ENCODE measurements at regions not wholly inside any gene's neighbourhood (a gene's known extent, or its start where the extent isn't known, plus 50 kb on each side); places are given as distances from the start of the nearest gene placed in this dataset.

- H4K20me1 ChIP-seq (replicated peaks; ENCODE audit: insufficient read depth): no peaks in the 10 kb centered on the region
- Mint-ChIP-seq H3K27ac (no peak overlapping the region), H3K4me1 (no peaks in the 10 kb centered on the region)
These were observed 840.1 kb downstream of the TUSC7 start for GRCh38 chr3:117549716-117550115.

GRCh38 chr3:117550766-117551165 lies 841.2 kb downstream of the TUSC7 start:
- no peaks in the 10 kb centered on the region for H3K9me2 ChIP-seq (ENCODE audit: insufficient read depth)
- no peak for DNase-seq (ENCODE audit: low spot score)
- no peaks in the 10 kb centered on the region for H3K9me3 Mint-ChIP-seq
- TF ChIP-seq CREB1 (CRISPR knock-in tag; IDR thresholded peaks at IDR 0.05; ENCODE audit: low read depth) (no peak), ZNF462 (CRISPR knock-in tag; IDR thresholded peaks at IDR 0.05) (no peak), ZNF114 (CRISPR knock-in tag; IDR thresholded peaks at IDR 0.05) (no peak), JUNB (IDR thresholded peaks at IDR 0.05; ENCODE audit: unreplicated experiment) (no peak), POLR2AphosphoS5 (IDR thresholded peaks at IDR 0.05; ENCODE audit: low read depth) (no peak), NANOG (IDR thresholded peaks at IDR 0.05; ENCODE audit: borderline replicate concordance) (no peak), ETS1 (IDR thresholded peaks at IDR 0.05) (no peak), EZH2phosphoT487 (IDR thresholded peaks at IDR 0.05; ENCODE audit: unreplicated experiment) (no peak), ZNF331 (CRISPR knock-in tag; IDR thresholded peaks at IDR 0.05; ENCODE audit: low read depth) (no peak)

More at GRCh38 chr3:117549716-117550115, 840.1 kb downstream of the TUSC7 start:
- H3K4me1 ChIP-seq (ENCODE audit: insufficient read depth): no peaks in the 10 kb centered on the region
- ATAC-seq (no peak), DNase-seq (ENCODE audit: low spot score) (no peak)
- TF ChIP-seq STAT1 (IDR thresholded peaks at IDR 0.05; ENCODE audit: unreplicated experiment) (no peak), CTCF (conservative IDR thresholded peaks at IDR 0.05; ENCODE audit: low read depth in 2 of 2) (peak in 1 of 2 experiments; percentile 39; a peak in 3 of 4 replicates)
- H3K79me2 ChIP-seq (replicated peaks; ENCODE audit: insufficient read depth): no peaks in the 10 kb centered on the region
- no peak overlapping the region for H2AFZ ChIP-seq
- no peaks in the 10 kb centered on the region for H3K27me3 Mint-ChIP-seq (ENCODE audit: insufficient read depth, low read depth, poor library complexity)
- H3F3A ChIP-seq (replicated peaks; ENCODE audit: low read depth): no peaks in the 10 kb centered on the region
- no peak overlapping the region for H3K4me3 Mint-ChIP-seq
- no peaks in the 10 kb centered on the region for H3K36me3 ChIP-seq (ENCODE audit: insufficient read depth)
- no peaks in the 10 kb centered on the region for H3K9me2 ChIP-seq (ENCODE audit: insufficient read depth)
- H3K27ac ChIP-seq (ENCODE audit: low read depth): no peak overlapping the region
- H3K27me3 ChIP-seq (ENCODE audit: insufficient read depth): no peaks in the 10 kb centered on the region
- no peaks in the 10 kb centered on the region for H3K9me3 Mint-ChIP-seq
- H3K4me2 ChIP-seq: no peak overlapping the region
- no peak overlapping the region for H3K4me3 ChIP-seq
- H3K36me3 Mint-ChIP-seq (ENCODE audit: low read depth): no peaks in the 10 kb centered on the region

More at GRCh38 chr3:117550766-117551165, 841.2 kb downstream of the TUSC7 start:
- Histone ChIP-seq H3K4me1 (ENCODE audit: insufficient read depth) (no peaks in the 10 kb centered on the region), H3K4me3 (no peak overlapping the region), H3K4me2 (no peak overlapping the region), H3K79me2 (replicated peaks; ENCODE audit: insufficient read depth) (no peaks in the 10 kb centered on the region), H2AFZ (no peak overlapping the region), H3F3A (replicated peaks; ENCODE audit: low read depth) (no peaks in the 10 kb centered on the region), H3K27ac (ENCODE audit: low read depth) (no peak overlapping the region; the same call in 1 of the 2 replicates), H3K27me3 (ENCODE audit: insufficient read depth) (no peaks in the 10 kb centered on the region), H4K20me1 (replicated peaks; ENCODE audit: insufficient read depth) (no peaks in the 10 kb centered on the region), H3K36me3 (ENCODE audit: insufficient read depth) (no peaks in the 10 kb centered on the region)
- Mint-ChIP-seq H3K4me1 (no peaks in the 10 kb centered on the region), H3K27me3 (ENCODE audit: insufficient read depth, low read depth, poor library complexity) (no peaks in the 10 kb centered on the region), H3K27ac (no peak overlapping the region), H3K4me3 (no peak overlapping the region), H3K36me3 (ENCODE audit: low read depth) (no peaks in the 10 kb centered on the region)
- no peak for ATAC-seq

Measured in GM23338 (cell line).